HG03045 (cell line): ENCODE measurements at regions not wholly inside any gene's neighbourhood (a gene's known extent, or its start where the extent isn't known, plus 50 kb on each side); places are given as distances from the start of the nearest gene placed in this dataset.

Source experiments
- ATAC-seq: cut with Tn5 transposase; IDR thresholded peaks from one replicate; pipeline ENCODE4 v1.9.1; 2021; ENCODE audit warnings: mild to moderate bottlenecking, moderate library complexity; ENCODE audit not compliant: unreplicated experiment

DNA sequence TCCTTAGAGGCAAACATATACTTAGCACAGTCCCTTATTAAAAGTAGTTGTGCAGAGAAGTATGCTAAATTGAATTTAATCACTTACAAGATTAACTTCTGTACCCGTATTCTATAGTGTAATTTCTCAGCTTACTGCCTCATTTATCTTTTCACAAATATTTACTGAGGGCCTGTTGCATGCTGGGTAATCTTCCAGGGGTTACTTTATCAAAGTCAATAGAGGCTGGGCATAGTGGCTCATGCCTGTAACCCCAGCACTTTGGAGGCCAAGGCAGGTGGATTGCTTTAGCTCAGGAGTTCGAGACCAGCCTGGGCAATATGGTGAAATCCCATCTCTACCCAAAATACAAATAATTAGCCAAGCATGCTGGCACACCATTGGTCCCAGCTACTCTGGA lies 111.7 kb upstream of the RAB27B start:
- ATAC-seq, result no peak

- peak; percentile 69 for ATAC-seq
Measured at GRCh38 chr18:54717673-54718407, 110.4 kb upstream of the RAB27B start.

DNA sequence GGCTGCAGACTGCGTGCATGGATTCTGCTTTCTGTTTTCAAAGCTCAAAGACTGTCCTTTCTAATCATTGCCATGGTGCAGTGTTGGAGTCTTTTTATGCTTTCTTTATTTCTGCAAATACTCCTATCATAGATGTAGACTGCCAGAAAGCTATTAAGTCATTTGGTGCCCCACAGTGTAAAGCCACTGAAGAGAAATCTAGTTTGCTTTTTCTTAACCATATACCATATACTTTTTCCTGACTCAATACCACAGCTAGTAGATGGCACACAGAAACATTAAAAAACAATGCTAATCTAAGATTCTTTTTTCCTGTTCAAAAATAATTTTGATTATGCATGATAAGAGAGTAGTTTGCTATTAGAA lies 109.9 kb upstream of the RAB27B start:
- ATAC-seq, result no peak

GRCh38 chr18:54720620-54721019 lies 107.7 kb upstream of the RAB27B start:
- no peak for ATAC-seq

- no peak for ATAC-seq
Measured at GRCh38 chr18:54726143-54726542, 102.1 kb upstream of the RAB27B start.

DNA sequence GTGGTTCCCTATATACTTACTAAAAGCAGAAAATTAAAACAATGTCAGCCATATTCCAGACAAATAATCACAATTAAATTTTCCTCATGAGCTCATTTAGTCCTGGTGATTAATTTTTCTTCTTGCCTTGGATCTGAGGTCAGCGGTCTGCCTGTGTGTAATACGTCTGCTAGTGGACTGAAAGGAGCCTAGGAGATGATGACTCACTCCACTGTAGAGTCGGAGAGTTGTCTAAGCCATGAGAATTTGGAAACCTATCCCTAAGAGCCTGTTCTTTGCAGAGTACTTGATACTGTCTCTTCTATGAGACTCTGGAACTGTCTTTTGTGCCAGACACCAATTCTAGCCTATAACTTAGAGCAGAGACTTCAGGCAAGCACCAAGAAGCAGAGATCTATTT lies 94.2 kb upstream of the RAB27B start:
- ATAC-seq, result no peak

DNA sequence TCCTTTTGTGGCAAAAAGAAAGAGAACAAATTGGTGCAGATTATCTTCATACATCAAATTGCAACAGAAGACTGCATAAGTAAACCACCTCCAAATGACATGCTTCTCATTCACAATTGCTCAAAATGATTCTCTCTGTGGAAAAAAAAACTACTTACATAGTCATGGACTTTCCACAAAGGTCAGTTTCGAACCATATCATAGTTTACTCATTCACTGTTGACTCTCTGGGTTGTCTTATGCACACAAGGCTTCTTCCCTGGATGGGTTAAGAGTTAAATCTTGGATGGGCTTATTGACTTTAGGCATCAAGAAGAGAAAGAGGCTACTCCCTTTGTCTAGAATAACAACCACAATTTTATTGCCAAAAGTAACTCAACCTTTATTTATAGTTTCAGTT lies 91.3 kb upstream of the RAB27B start:
- ATAC-seq, result no peak

DNA sequence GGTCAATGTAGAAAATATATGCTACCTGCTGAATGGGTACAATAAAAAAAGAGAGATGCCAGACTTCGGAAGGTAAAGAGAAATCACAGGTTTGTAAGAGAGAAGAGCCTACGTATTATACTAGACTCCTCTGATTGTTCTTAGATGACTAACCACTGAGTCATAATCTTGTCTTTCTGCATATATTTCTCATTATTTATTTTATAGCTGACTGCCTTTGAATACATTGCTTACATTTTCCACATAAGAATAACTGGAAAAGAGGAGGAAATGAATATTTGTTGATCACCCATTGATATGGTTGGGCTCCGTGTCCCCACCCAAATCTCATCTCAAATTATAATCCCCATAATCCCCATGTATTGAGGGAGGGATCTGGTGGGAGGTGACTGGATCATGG lies 90.3 kb upstream of the RAB27B start:
- ATAC-seq, result no peak

GRCh38 chr18:54739476-54739875 lies 88.8 kb upstream of the RAB27B start:
- no peak for ATAC-seq

- ATAC-seq, result no peak
Measured at GRCh38 chr18:54740136-54740846, 88.0 kb upstream of the RAB27B start.

- ATAC-seq, result no peak
Measured at GRCh38 chr18:54742120-54742519, 86.2 kb upstream of the RAB27B start.

DNA sequence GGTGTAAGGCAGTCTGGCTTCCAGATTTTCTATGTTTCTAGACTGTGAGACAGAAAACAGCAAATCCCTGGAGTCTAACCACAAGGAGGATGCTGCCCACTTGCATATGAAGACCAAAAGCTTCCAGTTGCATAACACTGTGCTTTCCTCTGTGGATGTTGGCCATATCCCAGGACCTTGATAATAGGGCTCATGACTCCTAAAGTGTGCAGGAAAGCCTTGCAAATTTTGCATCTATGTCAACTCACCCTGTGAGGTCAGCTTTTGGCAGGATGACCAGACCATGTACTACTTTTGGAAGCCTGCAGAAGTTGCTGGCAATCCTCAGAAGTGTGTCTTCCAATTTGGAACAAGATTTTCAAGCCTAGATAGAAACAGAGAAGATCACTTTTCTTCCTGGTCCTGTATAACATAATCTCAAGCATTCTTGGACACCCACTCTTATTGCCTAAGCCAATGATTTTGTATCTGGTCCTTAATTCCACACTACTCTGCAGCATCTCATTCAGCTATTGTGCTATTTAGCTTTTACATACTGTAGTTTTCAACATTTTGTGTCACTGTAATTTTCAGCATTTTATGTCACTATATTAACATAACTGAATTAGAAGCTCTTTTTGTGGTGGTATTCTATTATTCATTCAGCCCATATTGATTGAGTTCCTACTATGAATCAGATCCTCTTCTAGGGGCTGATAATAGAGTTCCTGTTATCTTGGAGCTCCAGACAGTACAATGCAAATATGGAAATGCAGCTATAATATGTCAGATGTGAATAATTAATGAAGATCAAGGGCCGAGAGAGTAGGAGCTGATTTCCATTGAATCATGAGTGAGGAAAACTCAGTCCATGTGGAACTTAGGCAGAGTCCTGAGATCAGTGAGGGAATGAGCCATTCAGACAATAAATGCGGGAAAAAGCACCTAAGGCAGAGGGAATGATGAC lies 85.3 kb upstream of the RAB27B start:
- ATAC-seq, result no peak

- ATAC-seq, result no peak
Measured at GRCh38 chr18:54743605-54743995, 84.7 kb upstream of the RAB27B start.

DNA sequence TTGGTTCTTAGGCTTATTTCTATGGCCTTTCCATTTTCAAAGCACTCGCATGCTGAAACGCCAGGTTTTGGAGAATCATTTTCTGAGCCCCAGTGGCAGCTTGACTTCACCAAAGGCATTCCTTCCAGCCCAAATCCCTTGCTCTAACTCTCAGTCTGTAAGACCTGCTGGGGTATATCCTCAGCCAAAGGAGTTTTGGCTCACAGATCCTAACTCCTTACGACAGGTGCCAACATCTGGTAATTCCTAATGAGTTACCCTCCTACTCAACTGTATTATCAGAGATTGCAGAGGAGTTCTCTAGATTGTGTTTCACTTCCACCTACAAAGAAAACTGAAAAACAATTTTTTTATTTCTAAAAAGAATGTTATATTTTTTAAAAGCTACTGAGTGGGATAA lies 79.0 kb upstream of the RAB27B start:
- no peak for ATAC-seq

GRCh38 chr18:54750350-54750749 lies 77.9 kb upstream of the RAB27B start:
- no peak for ATAC-seq

GRCh38 chr18:54752185-54752584 lies 76.1 kb upstream of the RAB27B start:
- no peak for ATAC-seq

DNA sequence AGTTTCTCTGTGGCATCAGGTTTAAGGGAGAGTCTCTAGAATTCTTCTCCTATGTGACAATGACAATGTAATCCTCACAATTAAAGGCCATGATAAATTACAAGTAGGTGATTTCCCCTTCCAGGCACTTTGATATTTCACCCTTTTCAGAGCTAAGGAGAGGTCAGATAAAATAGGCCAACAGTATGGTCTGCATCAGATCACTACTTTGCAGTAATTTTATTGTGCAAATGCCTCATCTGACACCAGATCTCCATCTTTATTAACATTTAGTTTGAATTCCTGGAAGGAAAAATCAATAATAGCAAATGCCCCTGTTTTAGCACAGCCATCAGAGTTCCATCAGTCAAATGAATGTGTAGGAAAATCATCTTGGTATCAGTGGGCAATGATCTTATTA lies 72.8 kb upstream of the RAB27B start:
- ATAC-seq, result no peak

DNA sequence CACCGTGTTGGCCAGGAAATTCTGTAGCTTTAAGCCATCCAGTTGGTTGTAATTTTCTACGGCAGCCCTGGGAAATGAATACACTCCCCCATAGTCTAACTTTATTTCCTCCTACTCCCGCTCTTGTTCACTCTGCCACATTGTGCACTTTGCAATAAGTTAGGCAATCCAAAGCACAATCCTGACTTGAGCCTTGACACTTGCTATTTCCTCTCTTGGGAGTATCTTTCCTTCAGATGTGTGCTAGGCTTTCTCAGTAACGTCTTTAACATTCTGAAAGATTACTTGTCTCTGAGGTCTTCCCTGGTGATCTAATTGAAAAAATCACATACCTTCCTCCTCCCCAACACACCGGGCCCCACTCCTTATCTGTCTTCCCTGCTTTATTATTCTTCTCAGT lies 65.9 kb upstream of the RAB27B start:
- no peak for ATAC-seq

DNA sequence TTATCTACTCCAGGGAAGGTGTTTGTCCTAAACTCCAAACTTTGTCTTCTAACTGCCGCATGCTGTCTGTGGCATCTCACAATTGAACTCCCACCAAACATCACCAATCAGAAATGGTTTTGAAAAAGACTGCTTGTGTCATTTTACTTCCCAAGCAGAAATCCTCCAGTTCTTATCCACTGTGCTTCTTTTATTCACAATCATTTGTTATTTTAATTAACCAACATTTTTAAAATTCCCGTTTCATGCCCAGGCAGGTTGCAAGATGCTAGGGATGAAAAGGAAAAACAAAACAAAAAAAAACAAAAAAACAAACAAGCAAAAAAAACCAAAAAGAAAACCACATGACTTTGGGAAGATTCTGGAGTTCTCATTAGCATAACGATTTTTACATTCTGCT lies 63.5 kb upstream of the RAB27B start:
- ATAC-seq, result no peak

GRCh38 chr18:54765636-54766375 lies 62.5 kb upstream of the RAB27B start:
- ATAC-seq, result no peak

- ATAC-seq, result no peak
Measured at GRCh38 chr18:54766634-54767033, 61.6 kb upstream of the RAB27B start.
